H1 (cell line): ENCODE measurements at regions not wholly inside any gene's neighbourhood (a gene's known extent, or its start where the extent isn't known, plus 50 kb on each side); places are given as distances from the start of the nearest gene placed in this dataset.

Experiments used
- CTCF ChIA-PET: fragments of 300-600 bp; sonication (Branson Sonifier 250); formaldehyde crosslinking; loops from one replicate; lab custom pipeline; 2021; ENCODE audit not compliant: partially characterized antibody; lab: Charles Lee
- POLR2A ChIA-PET: fragments of 300-600 bp; sonication (Branson Sonifier 250); formaldehyde crosslinking; loops from one replicate; lab custom pipeline; 2021; ENCODE audit warnings: inconsistent platforms; ENCODE audit not compliant: partially characterized antibody; lab: Charles Lee
- DNase-seq, 2 experiments: peaks; one replicate each; pipeline versions ENCODE4 v3.0.0 to v3.0.0-alpha.2; 2010 to 2022; ENCODE audit warnings: low spot score in 2 of 2, low read depth in 1 of 2, mixed read lengths in 1 of 2
- FAIRE-seq: peaks from 2 replicates; lab custom pipeline; 2011; peaks lifted over from hg19 to GRCh38; lab: Jason Lieb, UNC
- H2AFZ ChIP-seq: 2 replicates; pipeline ENCODE4 v1.8.1; 2012; ENCODE audit warnings: low read length, inconsistent platforms
- H2AK5ac ChIP-seq: 2 replicates; pipeline ENCODE4 v1.6.1; 2013; ENCODE audit warnings: low read depth, low read length
- H2BK120ac ChIP-seq: replicated peaks from 2 replicates; pipeline ENCODE3; 2013; ENCODE audit warnings: low read depth, low read length, inconsistent platforms
- H2BK12ac ChIP-seq: 2 replicates; pipeline ENCODE4 v1.6.1; 2013; ENCODE audit warnings: low read depth, low read length
- H2BK15ac ChIP-seq: 2 replicates; pipeline ENCODE4 v1.6.1; 2013; ENCODE audit warnings: low read length
- H2BK20ac ChIP-seq: 2 replicates; pipeline ENCODE4 v1.6.1; 2013; ENCODE audit warnings: low read length
- H2BK5ac ChIP-seq: 2 replicates; pipeline ENCODE4 v1.6.1; 2013; ENCODE audit warnings: low read depth, low read length
- H3K14ac ChIP-seq: 2 replicates; pipeline ENCODE4 v1.6.1; 2013; ENCODE audit warnings: inconsistent platforms; ENCODE audit not compliant: insufficient read length
- H3K18ac ChIP-seq: 2 replicates; pipeline ENCODE4 v1.6.1; 2013; ENCODE audit warnings: low read length; ENCODE audit errors: extremely low read depth
- H3K23ac ChIP-seq: 2 replicates; pipeline ENCODE4 v1.6.1; 2013; ENCODE audit warnings: inconsistent platforms; ENCODE audit not compliant: insufficient read length
- H3K23me2 ChIP-seq: 2 replicates; pipeline ENCODE4 v1.6.1; 2013; ENCODE audit warnings: low read depth, low read length
- H3K27ac ChIP-seq: 2 replicates; pipeline ENCODE4 v1.6.1; 2011; ENCODE audit warnings: low read depth, low read length, inconsistent platforms
- H3K27me3 ChIP-seq, 4 experiments: replicated peaks in 1 of 4; 1 replicate in 1 of 4; 2 replicates in 3 of 4; pipeline versions ENCODE4 v1.6.1 to v1.8.1; 2011 to 2013; ENCODE audit warnings: low read length in 3 of 4, mild to moderate bottlenecking in 3 of 4, inconsistent platforms in 2 of 4, mixed read lengths in 2 of 4, moderate library complexity in 1 of 4; ENCODE audit not compliant: control insufficient read depth in 3 of 4, insufficient read depth in 3 of 4; ENCODE audit errors: extremely low read depth in 1 of 4
- H3K36me3 ChIP-seq, 4 experiments: 2 replicates each; pipeline versions ENCODE4 v1.6.1 to v1.8.1; 2011 to 2013; ENCODE audit warnings: mild to moderate bottlenecking in 4 of 4, low read length in 3 of 4, moderate library complexity in 2 of 4, control low read depth in 1 of 4, inconsistent platforms in 1 of 4; ENCODE audit not compliant: insufficient read depth in 4 of 4, control insufficient read depth in 2 of 4
- H3K4ac ChIP-seq: replicated peaks from 2 replicates; pipeline ENCODE3; 2013; ENCODE audit warnings: low read length, low read depth, mixed read lengths, inconsistent platforms; ENCODE audit not compliant: insufficient read length
- H3K4me1 ChIP-seq, 4 experiments: replicated peaks in 1 of 4; 1 replicate in 1 of 4; 2 replicates in 3 of 4; pipeline versions ENCODE4 v1.6.1 to v1.8.1; 2011 to 2013; ENCODE audit warnings: low read length in 3 of 4, inconsistent platforms in 2 of 4, mixed read lengths in 1 of 4; ENCODE audit not compliant: insufficient read depth in 4 of 4, control insufficient read depth in 3 of 4
- H3K4me2 ChIP-seq, 2 experiments: 2 replicates each; pipeline versions ENCODE4 v1.6.1 to v1.8.1; 2011 to 2013; ENCODE audit warnings: low read depth in 2 of 2, low read length in 2 of 2, control low read depth in 1 of 2, inconsistent platforms in 1 of 2, mild to moderate bottlenecking in 1 of 2; ENCODE audit not compliant: insufficient read depth in 1 of 2
- H3K4me3 ChIP-seq, 4 experiments: fragments of 200-600, 300-600 bp in 1 of 4; sonication (generic), shearing (Covaris generic), sonication (Bioruptor Twin) in 1 of 4; 2 replicates each; pipeline versions ENCODE4 v1.5.1 to v1.8.1; 2011 to 2016; ENCODE audit warnings: low read length in 4 of 4, low read depth in 3 of 4, control low read depth in 2 of 4, inconsistent platforms in 2 of 4, mild to moderate bottlenecking in 2 of 4, mixed read lengths in 1 of 4, moderate library complexity in 1 of 4; ENCODE audit not compliant: insufficient read depth in 2 of 4; ENCODE audit errors: extremely low read depth in 1 of 4
- H3K56ac ChIP-seq: replicated peaks from 2 replicates; pipeline ENCODE3; 2013; ENCODE audit warnings: low read depth, mild to moderate bottlenecking, mixed read lengths, low read length, inconsistent platforms; ENCODE audit not compliant: insufficient read length
- H3K79me1 ChIP-seq: 2 replicates; pipeline ENCODE4 v1.6.1; 2013; ENCODE audit warnings: low read depth, low read length, control low read depth
- H3K79me2 ChIP-seq, 2 experiments: 2 replicates each; pipeline versions ENCODE4 v1.6.1 to v1.8.1; 2012 to 2013; ENCODE audit warnings: low read length in 2 of 2, mild to moderate bottlenecking in 2 of 2, inconsistent platforms in 1 of 2; ENCODE audit not compliant: insufficient read depth in 2 of 2, control insufficient read depth in 1 of 2
- H3K9ac ChIP-seq, 4 experiments: replicated peaks in 1 of 4; 1 replicate in 1 of 4; 2 replicates in 3 of 4; pipeline versions ENCODE4 v1.6.1 to v1.8.1; 2011 to 2013; ENCODE audit warnings: low read depth in 3 of 4, low read length in 3 of 4, control low read depth in 2 of 4, mild to moderate bottlenecking in 2 of 4, moderate library complexity in 2 of 4, inconsistent platforms in 1 of 4; ENCODE audit errors: extremely low read depth in 1 of 4
- H3K9me3 ChIP-seq, 2 experiments: 2 replicates each; pipeline versions ENCODE4 v1.6.1 to v1.8.1; 2012 to 2013; ENCODE audit warnings: mild to moderate bottlenecking in 2 of 2, moderate library complexity in 2 of 2, control low read depth in 1 of 2, inconsistent platforms in 1 of 2, low read depth in 1 of 2, low read length in 1 of 2, mixed read lengths in 1 of 2; ENCODE audit not compliant: insufficient read depth in 2 of 2
- H4K20me1 ChIP-seq, 2 experiments: replicated peaks in 1 of 2; 2 replicates each; pipeline versions ENCODE3 to v1.8.1; 2011 to 2013; ENCODE audit warnings: inconsistent platforms in 2 of 2, low read length in 2 of 2, mild to moderate bottlenecking in 1 of 2; ENCODE audit not compliant: insufficient read depth in 2 of 2, control insufficient read depth in 1 of 2
- H4K5ac ChIP-seq: 2 replicates; pipeline ENCODE4 v1.6.1; 2013; ENCODE audit warnings: low read length, low read depth, mixed read lengths, inconsistent platforms; ENCODE audit not compliant: insufficient read length
- H4K8ac ChIP-seq: 2 replicates; pipeline ENCODE4 v1.8.0; 2013; ENCODE audit warnings: mild to moderate bottlenecking, moderate library complexity, low read length, inconsistent platforms; ENCODE audit not compliant: insufficient read depth; ENCODE audit errors: extremely low read depth
- H4K91ac ChIP-seq: replicated peaks from 2 replicates; pipeline ENCODE3; 2013; ENCODE audit warnings: low read length, mixed read lengths, inconsistent platforms; ENCODE audit not compliant: insufficient read length
- BACH1 ChIP-seq: IDR thresholded peaks from 2 replicates; pipeline ENCODE4 v1.6.1; 2012; ENCODE audit warnings: low read length, improper control_type of control experiment
- BRCA1 ChIP-seq: IDR thresholded peaks from 2 replicates; pipeline ENCODE4 v1.6.1; 2012; ENCODE audit warnings: low read depth, low read length, improper control_type of control experiment
- CHD2 ChIP-seq: IDR thresholded peaks from 2 replicates; pipeline ENCODE4 v1.6.1; 2012; ENCODE audit warnings: low read length, improper control_type of control experiment
- CREB1 ChIP-seq: IDR thresholded peaks from 2 replicates; pipeline ENCODE4 v1.6.1; 2012; ENCODE audit warnings: inconsistent platforms
- EGR1 ChIP-seq: IDR thresholded peaks from 2 replicates; pipeline ENCODE4 v1.6.1; 2011; ENCODE audit warnings: low read depth, low read length, borderline replicate concordance
- GABPA ChIP-seq: IDR thresholded peaks from 2 replicates; pipeline ENCODE4 v1.6.1; 2011; ENCODE audit warnings: mild to moderate bottlenecking, low read length, moderate library complexity, borderline replicate concordance; ENCODE audit not compliant: insufficient read depth
- HDAC2 ChIP-seq, 2 experiments: fragments of 300-600 bp in 1 of 2; sonication (generic) in 1 of 2; IDR thresholded peaks; 2 replicates each; pipeline ENCODE4 v1.6.1; 2011 to 2012; ENCODE audit warnings: low read depth in 2 of 2, low read length in 2 of 2, mild to moderate bottlenecking in 2 of 2, moderate library complexity in 2 of 2, borderline replicate concordance in 1 of 2, inconsistent platforms in 1 of 2
- KDM1A ChIP-seq: fragments of 200-600, 300-600 bp; sonication (generic); IDR thresholded peaks from 2 replicates; pipeline ENCODE4 v1.7.1; 2016; ENCODE audit warnings: mild to moderate bottlenecking, low read length, borderline replicate concordance
- NRF1 ChIP-seq: IDR thresholded peaks from 2 replicates; pipeline ENCODE4 v1.6.1; 2011; ENCODE audit warnings: mild to moderate bottlenecking, low read depth, low read length, improper control_type of control experiment
- RXRA ChIP-seq: IDR thresholded peaks from 2 replicates; pipeline ENCODE4 v1.6.1; 2011; ENCODE audit warnings: low read depth, mild to moderate bottlenecking, low read length, moderate library complexity; ENCODE audit not compliant: insufficient read depth
- TCF12 ChIP-seq: IDR thresholded peaks from 2 replicates; pipeline ENCODE4 v1.6.1; 2011; ENCODE audit warnings: low read depth, mild to moderate bottlenecking, low read length
- WGBS, 2 experiments: shearing (Covaris generic) in 1 of 2; methylation state at CpG; one replicate each; pipeline versions ENCODE4 v1.1.6 to v1.1.7; 2013 to 2015; ENCODE audit warnings: low lambda C conversion rate in 2 of 2, mixed read lengths in 2 of 2, inconsistent platforms in 1 of 2, low coverage in 1 of 2, missing lambda C conversion rate in 1 of 2; ENCODE audit not compliant: insufficient replicate concordance in 2 of 2, insufficient coverage in 1 of 2, insufficient read length in 1 of 2; ENCODE audit errors: extremely low coverage in 1 of 2, missing lambda C conversion rate in 1 of 2; 5-methylcytosine and 5-hydroxymethylcytosine counted together

DNA sequence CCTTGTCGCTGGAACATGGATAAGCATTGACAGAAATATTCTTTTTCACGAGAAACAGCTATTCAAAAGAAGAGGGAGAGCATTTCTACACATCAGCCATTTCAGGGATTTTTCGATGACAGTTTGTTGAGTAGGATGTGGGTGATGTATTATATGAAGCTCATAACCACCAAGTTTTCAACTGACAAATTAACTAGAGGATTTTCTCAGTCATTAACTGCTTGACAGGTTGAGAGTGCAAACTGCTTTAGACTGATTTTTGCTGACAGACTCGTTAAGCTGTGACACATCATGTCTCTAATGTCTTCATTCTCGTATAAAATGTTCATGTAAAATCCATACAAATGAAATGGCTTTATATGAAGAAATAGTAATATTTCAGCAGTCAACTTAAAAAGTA, 354.2 kb upstream of the KCNN2 start:
- no peak overlapping the region for H4K8ac ChIP-seq
- no peaks in the 10 kb centered on the region for H4K20me1 ChIP-seq
- H3K14ac ChIP-seq: no peak overlapping the region
- no peaks in the 10 kb centered on the region for H3K79me1 ChIP-seq
- no peak overlapping the region for H2BK5ac ChIP-seq
- H4K5ac ChIP-seq: no peak overlapping the region
- no peak overlapping the region for H3K27ac ChIP-seq
- H3K4me3 ChIP-seq: no peak overlapping the region
- H3K18ac ChIP-seq: no peak overlapping the region
- no peak overlapping the region for H4K91ac ChIP-seq
- no peak overlapping the region for H3K9ac ChIP-seq
- POLR2A ChIA-PET: no interaction called here
- no peaks in the 10 kb centered on the region for H3K36me3 ChIP-seq
- no peak overlapping the region for H2BK20ac ChIP-seq
- no peak for FAIRE-seq
- CTCF ChIA-PET: interaction anchor here (0.6 to 2.6 kb wide), 5 partner anchors 10 to 782 kb away, joined by 3 to 8 read pairs (median 4); no protein-coding TSS in a partner anchor
- no peak for DNase-seq
- H3K23ac ChIP-seq: no peak overlapping the region
- H3K56ac ChIP-seq: no peak overlapping the region
- H3K4me2 ChIP-seq: no peak overlapping the region
- no peak overlapping the region for H2BK120ac ChIP-seq
- H2AFZ ChIP-seq: no peak overlapping the region
- H2BK12ac ChIP-seq: no peak overlapping the region
- no peak overlapping the region for H2BK15ac ChIP-seq
- TF ChIP-seq KDM1A (no peak), RXRA (no peak), CHD2 (no peak), BRCA1 (no peak), TCF12 (no peak), CREB1 (no peak), HDAC2 (IDR thresholded peaks at IDR 0.05; ENCODE audit: borderline replicate concordance in 1 of 2, low read depth in 2 of 2, low read length in 2 of 2) (no peak), GABPA (no peak), NRF1 (no peak), EGR1 (no peak), BACH1 (no peak)
- H3K79me2 ChIP-seq: no peaks in the 10 kb centered on the region
- no peaks in the 10 kb centered on the region for H3K9me3 ChIP-seq
- H3K23me2 ChIP-seq: no peaks in the 10 kb centered on the region
- WGBS, 2 experiments: 92% methylated on average over 5 of the region's 5 CpGs; no CpG with 5 or more reads in 1 of the 2 experiments
- H3K4me1 ChIP-seq: no peaks in the 10 kb centered on the region
- no peak overlapping the region for H3K4ac ChIP-seq
- H2AK5ac ChIP-seq: no peak overlapping the region
- no peaks in the 10 kb centered on the region for H3K27me3 ChIP-seq
